Smooth muscle cell (in vitro differentiated cells): ENCODE measurements at regions not wholly inside any gene's neighbourhood (a gene's known extent, or its start where the extent isn't known, plus 50 kb on each side); places are given as distances from the start of the nearest gene placed in this dataset.

Source experiments
- DNase-seq: peaks from one replicate; lab custom pipeline; 2025; ENCODE audit not compliant: unreplicated experiment; lab: John Stamatoyannopoulos, UW
- H2AFZ ChIP-seq: fragments of 200-600 bp; sonication (generic); 2 replicates; pipeline ENCODE4 v1.6.0; 2016; ENCODE audit warnings: antibody characterized with exemption, low read depth, mild to moderate bottlenecking
- H3F3A ChIP-seq: fragments of 200-600 bp; sonication (generic); 2 replicates; pipeline ENCODE4 v1.6.0; 2017; ENCODE audit warnings: antibody characterized with exemption, low read depth
- H3K27ac ChIP-seq: fragments of 200-600 bp; sonication (generic); 2 replicates; pipeline ENCODE4 v1.5.1; 2016; ENCODE audit warnings: low read depth, mild to moderate bottlenecking
- H3K27me3 ChIP-seq: fragments of 200-600 bp; sonication (generic); 2 replicates; pipeline ENCODE4 v1.6.1; 2016; ENCODE audit warnings: low read depth, mild to moderate bottlenecking
- H3K36me3 ChIP-seq: fragments of 200-600 bp; sonication (generic); 2 replicates; pipeline ENCODE4 v1.5.1; 2016; ENCODE audit warnings: low read depth
- H3K4me1 ChIP-seq: fragments of 200-600 bp; sonication (generic); 2 replicates; pipeline ENCODE4 v1.5.1; 2016; ENCODE audit warnings: low read depth
- H3K4me2 ChIP-seq: fragments of 200-600 bp; sonication (generic); 2 replicates; pipeline ENCODE4 v1.6.0; 2016; ENCODE audit warnings: mild to moderate bottlenecking
- H3K4me3 ChIP-seq: fragments of 200-600 bp; sonication (generic); 2 replicates; pipeline ENCODE4 v1.5.1; 2016; ENCODE audit warnings: mild to moderate bottlenecking
- H3K79me2 ChIP-seq: fragments of 200-600 bp; sonication (generic); 2 replicates; pipeline ENCODE4 v1.6.0; 2016; ENCODE audit warnings: low read depth, mild to moderate bottlenecking
- H3K9ac ChIP-seq: fragments of 200-600 bp; sonication (generic); 2 replicates; pipeline ENCODE4 v1.6.0; 2016; ENCODE audit warnings: low read depth
- H3K9me3 ChIP-seq: fragments of 200-600 bp; sonication (generic); replicated peaks from 2 replicates; pipeline ENCODE4 v1.5.1; 2016; ENCODE audit warnings: low read depth
- H4K20me1 ChIP-seq: fragments of 200-600 bp; sonication (generic); 2 replicates; pipeline ENCODE4 v1.6.0; 2016; ENCODE audit warnings: low read depth
- whole genome bisulfite sequencing: methylation state at CpG from one replicate; pipeline ENCODE4 v1.1.7; 2016; ENCODE audit warnings: low lambda C conversion rate; 5-methylcytosine and 5-hydroxymethylcytosine counted together
- TF ChIP-seq, protein P1 (sequence below): fragments of 200-600 bp; sonication (generic); IDR thresholded peaks from 2 replicates; pipeline ENCODE4 v1.5.1; 2017; ENCODE audit warnings: borderline replicate concordance, mild to moderate bottlenecking, antibody characterized with exemption; ENCODE audit not compliant: insufficient read depth, poor library complexity, severe bottlenecking

DNA sequence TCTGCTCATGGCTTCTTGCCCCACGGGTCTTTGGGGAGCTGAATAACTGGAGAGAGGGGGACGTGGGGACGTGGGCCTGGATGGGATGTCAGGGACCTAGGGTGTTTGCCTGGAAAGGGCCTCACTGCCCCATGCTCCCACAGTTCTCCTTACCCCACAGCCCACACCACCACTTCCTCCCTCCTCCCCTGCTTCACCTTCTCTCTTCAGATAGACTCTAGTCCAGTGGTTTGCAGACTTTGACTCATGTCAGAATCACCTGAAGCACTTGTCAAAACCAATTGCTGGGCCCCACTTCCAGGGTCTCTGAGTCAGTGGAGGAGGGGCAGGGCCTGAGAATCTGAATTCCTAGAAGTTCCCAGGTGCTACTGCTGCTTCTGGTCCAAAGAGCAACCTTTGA is 327.4 kb downstream of the RPS24 start:
- TF ChIP-seq, protein P1, sequence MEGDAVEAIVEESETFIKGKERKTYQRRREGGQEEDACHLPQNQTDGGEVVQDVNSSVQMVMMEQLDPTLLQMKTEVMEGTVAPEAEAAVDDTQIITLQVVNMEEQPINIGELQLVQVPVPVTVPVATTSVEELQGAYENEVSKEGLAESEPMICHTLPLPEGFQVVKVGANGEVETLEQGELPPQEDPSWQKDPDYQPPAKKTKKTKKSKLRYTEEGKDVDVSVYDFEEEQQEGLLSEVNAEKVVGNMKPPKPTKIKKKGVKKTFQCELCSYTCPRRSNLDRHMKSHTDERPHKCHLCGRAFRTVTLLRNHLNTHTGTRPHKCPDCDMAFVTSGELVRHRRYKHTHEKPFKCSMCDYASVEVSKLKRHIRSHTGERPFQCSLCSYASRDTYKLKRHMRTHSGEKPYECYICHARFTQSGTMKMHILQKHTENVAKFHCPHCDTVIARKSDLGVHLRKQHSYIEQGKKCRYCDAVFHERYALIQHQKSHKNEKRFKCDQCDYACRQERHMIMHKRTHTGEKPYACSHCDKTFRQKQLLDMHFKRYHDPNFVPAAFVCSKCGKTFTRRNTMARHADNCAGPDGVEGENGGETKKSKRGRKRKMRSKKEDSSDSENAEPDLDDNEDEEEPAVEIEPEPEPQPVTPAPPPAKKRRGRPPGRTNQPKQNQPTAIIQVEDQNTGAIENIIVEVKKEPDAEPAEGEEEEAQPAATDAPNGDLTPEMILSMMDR: no peak
- Histone ChIP-seq H3K79me2 (no peaks in the 10 kb centered on the region), H3K9me3 (no peaks in the 10 kb centered on the region), H3K4me3 (no peak overlapping the region), H3K4me1 (peaks cover 28% of the 10 kb centered on the region), H3F3A (no peaks in the 10 kb centered on the region), H2AFZ (no peak overlapping the region), H3K4me2 (no peak overlapping the region), H4K20me1 (no peaks in the 10 kb centered on the region), H3K27ac (no peak overlapping the region), H3K9ac (no peak overlapping the region), H3K27me3 (no peaks in the 10 kb centered on the region), H3K36me3 (no peaks in the 10 kb centered on the region)
- 100% methylated on average over 3 of the region's 3 CpGs for WGBS
- DNase-seq: no peak

DNA sequence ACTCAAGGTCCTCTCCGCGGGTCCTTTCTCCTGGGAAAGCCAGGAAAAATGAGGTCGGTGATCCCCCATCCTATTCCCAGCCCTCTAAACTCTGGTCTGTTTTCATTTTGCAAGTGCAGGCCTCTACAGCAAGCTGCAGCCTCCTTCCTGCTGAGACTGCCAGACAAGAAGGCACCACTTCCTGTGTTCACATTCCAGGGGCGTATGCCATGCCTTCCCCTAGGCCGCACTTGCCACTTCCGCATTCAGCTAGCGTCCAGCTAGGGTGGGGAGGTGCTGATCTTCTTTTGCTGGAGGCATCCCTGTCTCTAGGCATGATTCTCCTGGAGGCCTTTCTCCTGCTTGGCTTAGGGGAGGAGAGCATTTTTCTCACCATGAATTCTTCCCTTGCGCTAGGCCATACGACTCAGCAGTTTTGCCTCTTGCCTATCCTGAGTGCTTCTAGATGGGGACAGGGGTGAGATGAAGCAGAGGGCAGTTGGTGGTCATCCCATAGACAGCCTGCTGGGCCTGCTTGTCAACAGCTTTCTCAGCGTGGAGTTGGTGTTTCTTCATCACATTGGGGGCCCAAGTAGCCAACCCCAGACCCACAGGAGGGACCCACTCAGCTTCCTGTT is 328.9 kb downstream of the RPS24 start:
- Histone ChIP-seq H3K9ac (no peak overlapping the region), H3K79me2 (no peaks in the 10 kb centered on the region), H3K4me2 (no peak overlapping the region), H3K36me3 (no peaks in the 10 kb centered on the region), H2AFZ (peak overlapping the region; percentile 30), H3K9me3 (no peaks in the 10 kb centered on the region), H3F3A (no peaks in the 10 kb centered on the region), H3K27me3 (no peaks in the 10 kb centered on the region), H3K27ac (no peak overlapping the region), H3K4me3 (no peak overlapping the region), H3K4me1 (peaks cover 26% of the 10 kb centered on the region), H4K20me1 (no peaks in the 10 kb centered on the region)
- WGBS: 57% methylated on average over 10 of the region's 10 CpGs
- TF ChIP-seq, protein P1: no peak
- no peak for DNase-seq

DNA sequence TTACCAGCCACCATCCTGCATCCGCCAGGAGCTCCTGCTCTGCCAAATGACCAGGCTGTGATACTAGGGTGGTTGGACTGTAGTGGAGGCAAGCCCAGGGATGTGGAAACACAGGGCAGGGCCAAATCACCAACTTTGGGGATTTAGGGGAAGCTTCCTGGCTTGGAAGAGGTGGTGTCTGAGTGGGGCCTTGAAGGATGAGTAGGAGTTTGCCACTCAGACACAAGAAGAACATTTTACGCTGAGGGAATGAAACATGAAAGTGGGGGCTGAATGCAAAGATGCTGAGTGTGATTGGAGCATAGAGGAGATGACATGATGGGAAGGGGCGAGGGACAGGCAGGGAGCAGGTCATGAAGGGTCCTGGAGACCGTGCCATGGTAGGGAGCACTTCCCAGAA is 329.5 kb downstream of the RPS24 start:
- 97% methylated on average over 4 of the region's 4 CpGs for WGBS
- no peaks in the 10 kb centered on the region for H4K20me1 ChIP-seq
- H3F3A ChIP-seq: no peaks in the 10 kb centered on the region
- no peaks in the 10 kb centered on the region for H3K9me3 ChIP-seq
- H3K27me3 ChIP-seq: no peaks in the 10 kb centered on the region
- H3K4me1 ChIP-seq: peaks cover 22% of the 10 kb centered on the region
- H3K36me3 ChIP-seq: no peaks in the 10 kb centered on the region
- H3K79me2 ChIP-seq: no peaks in the 10 kb centered on the region
- H3K4me2 ChIP-seq: no peak overlapping the region
- H3K9ac ChIP-seq: no peak overlapping the region
- no peak overlapping the region for H3K4me3 ChIP-seq
- no peak overlapping the region for H3K27ac ChIP-seq
- TF ChIP-seq, protein P1: no peak
- DNase-seq: no peak
- no peak overlapping the region for H2AFZ ChIP-seq

DNA sequence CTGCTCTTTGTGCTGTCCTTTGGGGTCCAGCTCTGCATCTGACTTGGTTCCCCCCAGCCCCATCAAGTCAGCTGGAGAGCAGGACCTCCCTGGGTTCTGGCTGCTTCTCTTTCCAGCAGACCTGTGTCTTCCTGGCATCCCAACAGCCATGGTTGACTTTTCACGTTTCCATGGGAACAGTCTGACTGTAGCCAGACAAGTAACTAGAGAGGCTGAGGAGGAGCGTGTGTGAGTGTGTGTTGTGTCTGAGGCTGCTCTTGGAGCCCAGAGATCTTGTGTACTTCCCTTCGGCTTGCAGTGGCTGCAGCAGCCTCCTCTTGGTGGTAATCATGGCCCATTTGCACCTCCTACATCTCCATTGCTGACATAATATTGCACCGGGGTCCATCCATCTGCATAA is 332.0 kb downstream of the RPS24 start:
- no peak overlapping the region for H2AFZ ChIP-seq
- no peaks in the 10 kb centered on the region for H3F3A ChIP-seq
- H3K9ac ChIP-seq: no peak overlapping the region
- no peak overlapping the region for H3K4me2 ChIP-seq
- no peaks in the 10 kb centered on the region for H3K36me3 ChIP-seq
- H3K9me3 ChIP-seq: no peaks in the 10 kb centered on the region
- 33% methylated on average over 4 of the region's 4 CpGs for WGBS
- H3K79me2 ChIP-seq: no peaks in the 10 kb centered on the region
- H3K4me3 ChIP-seq: no peak overlapping the region
- H3K4me1 ChIP-seq: peaks cover 15% of the 10 kb centered on the region
- no peak overlapping the region for H3K27ac ChIP-seq
- TF ChIP-seq, protein P1: no peak
- no peaks in the 10 kb centered on the region for H3K27me3 ChIP-seq
- DNase-seq: no peak
- H4K20me1 ChIP-seq: no peaks in the 10 kb centered on the region
